OCI-LY1 (cell line): ENCODE measurements at regions not wholly inside any gene's neighbourhood (a gene's known extent, or its start where the extent isn't known, plus 50 kb on each side); places are given as distances from the start of the nearest gene placed in this dataset.

Experiments
- EZH2 ChIP-seq: fragments of 200-600 bp; sonication (generic), shearing (Covaris generic); IDR thresholded peaks from 2 replicates; pipeline ENCODE4 v1.8.0; 2017; ENCODE audit warnings: borderline replicate concordance, mixed run types, mild to moderate bottlenecking, antibody characterized with exemption, low read length, moderate library complexity, mixed read lengths
- TF ChIP-seq, protein P1 (sequence below): fragments of 200-600 bp; sonication (generic), shearing (Covaris generic); IDR thresholded peaks from 2 replicates; pipeline ENCODE4 v1.5.1; 2017; ENCODE audit warnings: mild to moderate bottlenecking, antibody characterized with exemption, low read length, moderate library complexity, mixed read lengths

DNA sequence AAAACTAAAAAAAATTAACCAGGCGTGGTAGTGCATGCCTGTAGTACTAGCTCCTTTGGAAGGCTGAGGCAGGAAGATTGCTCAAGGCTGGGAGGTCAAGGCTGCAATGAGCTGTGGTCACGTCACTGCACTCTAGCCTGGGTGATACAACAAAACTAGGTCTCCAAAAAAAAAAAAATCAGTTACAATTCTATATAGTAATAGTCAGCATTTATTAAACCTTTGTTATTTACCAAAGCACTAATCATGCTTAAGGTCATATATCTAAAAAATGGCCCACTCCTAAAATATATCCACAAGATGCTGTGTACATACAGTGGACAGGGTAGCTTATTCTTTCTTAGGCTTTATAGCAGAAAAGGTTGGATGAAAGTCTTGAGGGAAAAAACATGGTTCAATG, 152.4 kb downstream of the TFAP2A start:
- TF ChIP-seq, protein P1, sequence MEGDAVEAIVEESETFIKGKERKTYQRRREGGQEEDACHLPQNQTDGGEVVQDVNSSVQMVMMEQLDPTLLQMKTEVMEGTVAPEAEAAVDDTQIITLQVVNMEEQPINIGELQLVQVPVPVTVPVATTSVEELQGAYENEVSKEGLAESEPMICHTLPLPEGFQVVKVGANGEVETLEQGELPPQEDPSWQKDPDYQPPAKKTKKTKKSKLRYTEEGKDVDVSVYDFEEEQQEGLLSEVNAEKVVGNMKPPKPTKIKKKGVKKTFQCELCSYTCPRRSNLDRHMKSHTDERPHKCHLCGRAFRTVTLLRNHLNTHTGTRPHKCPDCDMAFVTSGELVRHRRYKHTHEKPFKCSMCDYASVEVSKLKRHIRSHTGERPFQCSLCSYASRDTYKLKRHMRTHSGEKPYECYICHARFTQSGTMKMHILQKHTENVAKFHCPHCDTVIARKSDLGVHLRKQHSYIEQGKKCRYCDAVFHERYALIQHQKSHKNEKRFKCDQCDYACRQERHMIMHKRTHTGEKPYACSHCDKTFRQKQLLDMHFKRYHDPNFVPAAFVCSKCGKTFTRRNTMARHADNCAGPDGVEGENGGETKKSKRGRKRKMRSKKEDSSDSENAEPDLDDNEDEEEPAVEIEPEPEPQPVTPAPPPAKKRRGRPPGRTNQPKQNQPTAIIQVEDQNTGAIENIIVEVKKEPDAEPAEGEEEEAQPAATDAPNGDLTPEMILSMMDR, result no peak
- TF ChIP-seq EZH2, result no peak
